K562 (cell line): ENCODE measurements at regions not wholly inside any gene's neighbourhood (a gene's known extent, or its start where the extent isn't known, plus 50 kb on each side); places are given as distances from the start of the nearest gene placed in this dataset.

Experiments
- ATAC-seq: fragments of 200-7000 bp; cut with Tn5 transposase; 3 replicates; pipeline ENCODE4 v1.9.1; 2020; ENCODE audit warnings: moderate library complexity
- BruUV-seq: library from RNA; stranded (reverse); fragments of 400-500 nt; replicated peaks from 2 replicates; lab custom pipeline; 2021; lab: Mats Ljungman, UMichigan
- CTCF ChIA-PET: fragments of 300-600 bp; formaldehyde crosslinking; extraction: SDS; loops from one replicate; lab custom pipeline; 2021; ENCODE audit warnings: low intra/inter-chr PET ratio; lab: Yijun Ruan, JAX
- POLR2A ChIA-PET: fragments of 300-600, 350-650 bp; sonication (Branson Sonifier 250); formaldehyde crosslinking; extraction: SDS; loops from one replicate; lab custom pipeline; 2021; ENCODE audit warnings: antibody characterized with exemption, inconsistent platforms; lab: Yijun Ruan, JAX
- DNase-seq, 4 experiments: peaks; one replicate each; pipeline versions ENCODE4 v3.0.0 to v3.0.0-alpha.2; 2011 to 2018; ENCODE audit warnings: low spot score in 3 of 4, mixed read lengths in 3 of 4; ENCODE audit errors: extremely low read depth in 1 of 4
- FAIRE-seq: peaks from 2 replicates; lab custom pipeline; 2011; peaks lifted over from hg19 to GRCh38; lab: Jason Lieb, UNC
- H2AFZ ChIP-seq: 2 replicates; pipeline ENCODE4 v1.6.0; 2011; ENCODE audit warnings: low read depth, low read length, control low read depth, inconsistent platforms
- H3K27ac ChIP-seq: fragments of 200-600 bp; 3 replicates; pipeline ENCODE4 v1.8.0; 2011; ENCODE audit warnings: low read depth, mild to moderate bottlenecking, control low read depth, inconsistent platforms, low read length, moderate library complexity, mixed read lengths; ENCODE audit errors: extremely low read depth
- H3K27me3 ChIP-seq, 2 experiments: fragments of 300-600 bp in 1 of 2; 2 replicates in 1 of 2; 3 replicates in 1 of 2; pipeline versions ENCODE4 v1.6.0 to v1.8.0; 2011; ENCODE audit warnings: inconsistent platforms in 2 of 2, low read length in 2 of 2, mild to moderate bottlenecking in 1 of 2, mixed read lengths in 1 of 2, moderate library complexity in 1 of 2; ENCODE audit not compliant: control insufficient read depth in 2 of 2, insufficient read depth in 2 of 2
- H3K36me3 ChIP-seq: fragments of 300-600 bp; 3 replicates; pipeline ENCODE4 v1.8.0; 2011; ENCODE audit warnings: mild to moderate bottlenecking, low read length, inconsistent platforms; ENCODE audit not compliant: control insufficient read depth, insufficient read depth
- H3K4me1 ChIP-seq, 2 experiments: fragments of 200-600 bp in 1 of 2; replicated peaks in 1 of 2; 2 replicates in 1 of 2; 3 replicates in 1 of 2; pipeline versions ENCODE4 v1.5.1 to v1.8.0; 2011; ENCODE audit warnings: inconsistent platforms in 2 of 2, low read length in 2 of 2, mild to moderate bottlenecking in 1 of 2, mixed read lengths in 1 of 2, moderate library complexity in 1 of 2; ENCODE audit not compliant: control insufficient read depth in 2 of 2, insufficient read depth in 2 of 2
- H3K4me2 ChIP-seq: 2 replicates; pipeline ENCODE4 v1.6.1; 2011; ENCODE audit warnings: low read length, control low read depth, inconsistent platforms, mixed read lengths; ENCODE audit not compliant: insufficient read depth
- H3K4me3 ChIP-seq: fragments of 200-600 bp; sonication (generic), shearing (Covaris generic); 2 replicates; pipeline ENCODE4 v1.5.1; 2016; ENCODE audit warnings: control low read depth, inconsistent platforms
- H3K79me2 ChIP-seq: fragments of 200-600 bp; 3 replicates; pipeline ENCODE4 v1.8.0; 2011; ENCODE audit warnings: low read length, inconsistent platforms; ENCODE audit not compliant: control insufficient read depth, insufficient read depth
- H3K9ac ChIP-seq, 2 experiments: 2 replicates each; pipeline versions ENCODE4 v1.6.0 to v1.6.1; 2011; ENCODE audit warnings: low read depth in 2 of 2, low read length in 2 of 2, control low read depth in 1 of 2, inconsistent platforms in 1 of 2, mild to moderate bottlenecking in 1 of 2, mixed read lengths in 1 of 2; ENCODE audit not compliant: insufficient read depth in 1 of 2
- H3K9me1 ChIP-seq: one replicate; pipeline ENCODE4 v1.6.0; 2011; ENCODE audit warnings: inconsistent platforms, mild to moderate bottlenecking, low read length, moderate library complexity; ENCODE audit not compliant: control insufficient read depth, insufficient read depth
- H3K9me3 ChIP-seq: replicated peaks from 2 replicates; pipeline ENCODE4 v1.5.1; 2011; ENCODE audit warnings: low read depth, low read length, inconsistent platforms; ENCODE audit not compliant: control insufficient read depth, insufficient read depth
- H4K20me1 ChIP-seq: replicated peaks from 2 replicates; pipeline ENCODE4 v1.6.1; 2011; ENCODE audit warnings: low read length, inconsistent platforms, mixed read lengths; ENCODE audit not compliant: control insufficient read depth, insufficient read depth
- HBP1 ChIP-seq: fragments of 450-650 bp; formaldehyde crosslinking; IDR thresholded peaks from 2 replicates; pipeline ENCODE4 v1.4.0; 2022; ENCODE audit warnings: missing genetic modification characterization
- MAFK ChIP-seq: IDR thresholded peaks from 2 replicates; pipeline ENCODE4 v1.6.1; 2011; ENCODE audit warnings: low read length, improper control_type of control experiment
- RBFOX2 ChIP-seq: fragments of 200-400 bp; formaldehyde crosslinking; IDR thresholded peaks from 2 replicates; pipeline ENCODE4 v1.6.1; 2017; ENCODE audit warnings: low read depth, mild to moderate bottlenecking, low read length, moderate library complexity
- SMARCA5 ChIP-seq: fragments of 450-650 bp; IDR thresholded peaks from 2 replicates; pipeline ENCODE4 v1.6.1; 2016
- STAT6 ChIP-seq: sonication (generic); formaldehyde crosslinking; IDR thresholded peaks from 2 replicates; pipeline ENCODE4 v1.8.1; 2023; ENCODE audit warnings: mild to moderate bottlenecking, missing genetic modification reagents
- TSHZ1 ChIP-seq: fragments of 250-450 bp; sonication (Bioruptor Pico); IDR thresholded peaks from 2 replicates; pipeline ENCODE4 v1.4.0; 2020; ENCODE audit warnings: mild to moderate bottlenecking, moderate library complexity
- WGBS: fragments of 100-300 bp; shearing (Covaris generic); methylation state at CpG from one replicate; pipeline ENCODE4 v1.1.6; 2016; ENCODE audit warnings: low coverage, mixed read lengths; ENCODE audit not compliant: insufficient coverage; ENCODE audit errors: missing lambda C conversion rate; 5-methylcytosine and 5-hydroxymethylcytosine counted together
- in situ Hi-C: fragments of 300-500 bp; cut with MboI; formaldehyde crosslinking; loops from 4 replicates; pipeline ENCODE4 v1.15.0; 2018; ENCODE audit warnings: inconsistent platforms, mixed read lengths
- intact Hi-C: fragments of 100-400 bp; cut with micrococcal nuclease; formaldehyde crosslinking; loops from 2 replicates; pipeline ENCODE4 v1.14.2; 2022

GRCh38 chr9:108444400-108445358 lies 411.1 kb downstream of the ACTL7B start:
- no peak for ATAC-seq
- WGBS: 2% methylated on average over 5 of the region's 5 CpGs

More at GRCh38 chr9:108444400-108445358, 411.1 kb downstream of the ACTL7B start:
- Histone ChIP-seq H3K4me2 (no peak overlapping the region), H3K36me3 (no peaks in the 10 kb centered on the region), H3K9me1 (no peaks in the 10 kb centered on the region), H3K4me1 (no peaks in the 10 kb centered on the region), H3K79me2 (no peaks in the 10 kb centered on the region), H3K9me3 (no peaks in the 10 kb centered on the region), H4K20me1 (no peaks in the 10 kb centered on the region), H3K4me3 (no peak overlapping the region), H3K27me3 (no peaks in the 10 kb centered on the region), H3K27ac (no peak overlapping the region), H3K9ac (no peak overlapping the region), H2AFZ (no peak overlapping the region)
- in situ Hi-C loops (no loop called here), intact Hi-C loops (no loop called here)
- TF ChIP-seq TSHZ1 (CRISPR knock-in tag) (no peak), STAT6 (CRISPR knock-in tag) (no peak), SMARCA5 (no peak), RBFOX2 (no peak), HBP1 (no peak), MAFK (no peak)
- no TSS peak for BruUV-seq
- DNase-seq: no peak
- no peak for FAIRE-seq
- ChIA-PET CTCF (no interaction called here), POLR2A (no interaction called here)
